ENCODE measurements at regions not wholly inside any gene's neighbourhood (a gene's known extent, or its start where the extent isn't known, plus 50 kb on each side); places are given as distances from the start of the nearest gene placed in this dataset.
A peak's percentile ranks its signal among the peaks of the same experiment; 100 is the strongest.

DNA sequence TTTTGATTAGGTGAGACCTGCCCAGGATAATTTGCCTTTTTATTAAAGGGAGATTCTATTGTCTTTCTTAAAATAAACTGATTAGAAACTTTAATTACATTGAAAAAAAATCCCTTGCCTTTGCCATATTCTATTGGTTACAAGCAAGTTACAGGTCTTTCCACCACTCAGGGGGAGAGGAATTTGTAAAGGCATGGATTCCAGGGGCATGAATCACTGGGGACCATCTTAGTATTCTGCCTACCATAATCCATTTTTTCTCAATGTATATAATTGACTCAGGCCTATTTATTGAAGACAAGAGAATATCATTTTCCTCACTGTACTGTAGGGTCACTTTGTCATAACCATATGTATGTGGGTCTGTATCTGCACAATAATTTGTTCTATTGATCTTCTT, 124.3 kb upstream of the PDE4B start:
- peak; percentile 52 for DNase-seq
- Histone ChIP-seq H3K79me1 (ENCODE audit: low read length) (no peaks in the 10 kb centered on the region), H2BK120ac (ENCODE audit: low read depth, low read length) (no peak overlapping the region), H3K23ac (ENCODE audit: low read length) (no peak overlapping the region), H3K56ac (ENCODE audit: low read length) (no peak overlapping the region), H3K9ac (ENCODE audit: low read length) (no peak overlapping the region), H3K36me3 (ENCODE audit: control insufficient read depth, insufficient read depth, low read length) (no peaks in the 10 kb centered on the region), H3K4me1 (ENCODE audit: control insufficient read depth, low read depth, low read length) (no peaks in the 10 kb centered on the region), H2AK5ac (ENCODE audit: low read length) (no peak overlapping the region), H4K8ac (ENCODE audit: low read depth, low read length) (no peak overlapping the region), H3K4me2 (ENCODE audit: low read length) (no peak overlapping the region), H3K4ac (ENCODE audit: low read depth, low read length) (no peak overlapping the region), H2BK15ac (replicated peaks; ENCODE audit: low read depth) (no peak overlapping the region), H3K27ac (ENCODE audit: low read depth, low read length) (no peak overlapping the region), H4K5ac (ENCODE audit: low read length) (no peak overlapping the region), H2BK5ac (ENCODE audit: low read length) (no peak overlapping the region), H3K4me3 (ENCODE audit: low read length) (no peak overlapping the region), H3K18ac (ENCODE audit: low read length) (no peak overlapping the region), H3K79me2 (ENCODE audit: control insufficient read depth, insufficient read depth, low read length) (no peaks in the 10 kb centered on the region), H3K27me3 (ENCODE audit: insufficient read depth, low read length, poor library complexity) (no peaks in the 10 kb centered on the region)

DNA sequence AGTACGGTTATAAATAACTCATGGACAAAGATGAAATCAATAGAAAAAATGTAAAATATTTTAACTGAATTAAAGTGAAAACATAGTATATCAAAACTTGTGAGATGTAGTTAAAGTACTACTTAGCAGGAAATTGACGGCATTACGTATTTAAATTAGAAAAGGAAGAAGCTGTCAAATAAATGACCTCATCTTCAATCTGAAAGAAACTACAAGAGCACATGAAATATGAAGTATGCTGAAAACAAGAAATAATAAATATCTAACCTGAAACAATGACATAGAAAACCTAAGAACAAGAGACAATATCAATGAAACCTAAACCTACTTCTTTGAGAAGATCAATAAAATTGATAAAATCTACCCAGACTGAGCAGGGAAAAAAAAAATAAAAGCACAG, 122.2 kb upstream of the PDE4B start:
- H2AK5ac ChIP-seq (ENCODE audit: low read length) = no peak overlapping the region
- no peaks in the 10 kb centered on the region for H3K79me2 ChIP-seq (ENCODE audit: control insufficient read depth, insufficient read depth, low read length)
- H3K9ac ChIP-seq (ENCODE audit: low read length) = no peak overlapping the region
- H3K27me3 ChIP-seq (ENCODE audit: insufficient read depth, low read length, poor library complexity) = no peaks in the 10 kb centered on the region
- whole genome bisulfite sequencing (ENCODE audit: extremely low coverage, insufficient coverage, low lambda C conversion rate) = no CpG with 5 or more reads among the region's 3 CpGs
- H4K8ac ChIP-seq (ENCODE audit: low read depth, low read length) = no peak overlapping the region
- no peak overlapping the region for H4K5ac ChIP-seq (ENCODE audit: low read length)
- no peak overlapping the region for H3K4me2 ChIP-seq (ENCODE audit: low read length)
- no peak overlapping the region for H2BK15ac ChIP-seq (replicated peaks; ENCODE audit: low read depth)
- no peak overlapping the region for H3K56ac ChIP-seq (ENCODE audit: low read length)
- H2BK5ac ChIP-seq (ENCODE audit: low read length) = no peak overlapping the region
- no peak overlapping the region for H3K18ac ChIP-seq (ENCODE audit: low read length)
- H3K27ac ChIP-seq (ENCODE audit: low read depth, low read length) = no peak overlapping the region
- no peak overlapping the region for H2BK120ac ChIP-seq (ENCODE audit: low read depth, low read length)
- no peaks in the 10 kb centered on the region for H3K79me1 ChIP-seq (ENCODE audit: low read length)
- H3K4me1 ChIP-seq (ENCODE audit: control insufficient read depth, low read depth, low read length) = no peaks in the 10 kb centered on the region
- DNase-seq = no peak
- no peak overlapping the region for H3K4ac ChIP-seq (ENCODE audit: low read depth, low read length)
- no peak overlapping the region for H3K4me3 ChIP-seq (ENCODE audit: low read length)
- H3K23ac ChIP-seq (ENCODE audit: low read length) = no peak overlapping the region
- H3K36me3 ChIP-seq (ENCODE audit: control insufficient read depth, insufficient read depth, low read length) = no peaks in the 10 kb centered on the region

DNA sequence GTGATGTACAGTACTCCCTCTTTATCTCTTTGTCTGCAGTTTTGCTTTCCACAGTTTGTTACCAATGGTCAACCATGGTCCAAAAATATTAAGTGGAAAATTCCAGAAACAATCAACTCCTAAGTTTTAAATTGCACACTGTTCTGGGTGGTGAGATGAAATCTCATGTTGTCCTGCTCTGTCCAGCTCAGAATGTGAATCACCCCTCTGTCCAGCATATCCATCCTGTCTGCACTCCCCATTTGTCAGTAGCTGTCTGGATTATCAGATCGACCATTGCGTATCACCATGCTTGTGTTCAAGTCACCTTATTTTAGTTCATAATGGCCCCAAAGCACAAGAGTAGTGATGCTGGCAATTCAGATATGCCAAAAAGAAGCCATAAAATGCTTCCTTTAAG, 118.2 kb upstream of the PDE4B start:
- Histone ChIP-seq H3K4ac (ENCODE audit: low read depth, low read length) (no peak overlapping the region), H3K56ac (ENCODE audit: low read length) (no peak overlapping the region), H3K27ac (ENCODE audit: low read depth, low read length) (no peak overlapping the region), H2AK5ac (ENCODE audit: low read length) (no peak overlapping the region), H3K18ac (ENCODE audit: low read length) (no peak overlapping the region), H3K36me3 (ENCODE audit: control insufficient read depth, insufficient read depth, low read length) (no peaks in the 10 kb centered on the region), H3K4me2 (ENCODE audit: low read length) (no peak overlapping the region), H3K23ac (ENCODE audit: low read length) (no peak overlapping the region), H4K8ac (ENCODE audit: low read depth, low read length) (no peak overlapping the region), H2BK15ac (replicated peaks; ENCODE audit: low read depth) (no peak overlapping the region), H4K5ac (ENCODE audit: low read length) (no peak overlapping the region), H3K79me1 (ENCODE audit: low read length) (no peaks in the 10 kb centered on the region), H3K79me2 (ENCODE audit: control insufficient read depth, insufficient read depth, low read length) (no peaks in the 10 kb centered on the region), H3K4me1 (ENCODE audit: control insufficient read depth, low read depth, low read length) (no peaks in the 10 kb centered on the region), H3K4me3 (ENCODE audit: low read length) (no peak overlapping the region), H3K27me3 (ENCODE audit: insufficient read depth, low read length, poor library complexity) (no peaks in the 10 kb centered on the region), H3K9ac (ENCODE audit: low read length) (no peak overlapping the region), H2BK5ac (ENCODE audit: low read length) (no peak overlapping the region), H2BK120ac (ENCODE audit: low read depth, low read length) (no peak overlapping the region)
- WGBS (ENCODE audit: extremely low coverage, insufficient coverage, low lambda C conversion rate) = no CpG with 5 or more reads among the region's 2 CpGs
- no peak for DNase-seq

DNA sequence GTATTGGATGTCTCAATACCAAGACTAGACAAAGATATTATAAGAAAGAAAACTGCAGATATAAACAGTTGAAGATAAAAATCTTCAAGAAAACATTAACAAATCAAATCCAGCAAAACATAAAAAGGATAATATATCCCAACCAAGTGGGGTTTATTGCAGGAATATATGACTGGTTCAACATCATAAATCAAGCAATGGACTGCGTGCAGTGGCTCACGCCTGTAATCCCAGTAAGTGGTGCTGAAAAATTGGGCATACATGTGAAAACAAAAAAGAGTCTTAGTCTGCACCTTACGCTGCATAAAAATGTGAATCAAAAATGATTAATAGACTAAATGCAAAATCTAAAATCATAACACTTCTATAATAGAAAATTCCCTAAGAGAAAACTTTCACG, 112.9 kb upstream of the PDE4B start:
- Histone ChIP-seq H4K8ac (ENCODE audit: low read depth, low read length) (no peak overlapping the region), H3K23ac (ENCODE audit: low read length) (no peak overlapping the region), H3K36me3 (ENCODE audit: control insufficient read depth, insufficient read depth, low read length) (no peaks in the 10 kb centered on the region), H2AK5ac (ENCODE audit: low read length) (no peak overlapping the region), H3K4me1 (ENCODE audit: control insufficient read depth, low read depth, low read length) (no peaks in the 10 kb centered on the region), H3K27me3 (ENCODE audit: insufficient read depth, low read length, poor library complexity) (no peaks in the 10 kb centered on the region), H2BK5ac (ENCODE audit: low read length) (no peak overlapping the region), H3K79me1 (ENCODE audit: low read length) (no peaks in the 10 kb centered on the region), H3K4me2 (ENCODE audit: low read length) (no peak overlapping the region), H3K9ac (ENCODE audit: low read length) (no peak overlapping the region), H3K56ac (ENCODE audit: low read length) (no peak overlapping the region), H3K79me2 (ENCODE audit: control insufficient read depth, insufficient read depth, low read length) (no peaks in the 10 kb centered on the region), H3K4ac (ENCODE audit: low read depth, low read length) (no peak overlapping the region), H2BK15ac (replicated peaks; ENCODE audit: low read depth) (no peak overlapping the region), H3K27ac (ENCODE audit: low read depth, low read length) (no peak overlapping the region), H2BK120ac (ENCODE audit: low read depth, low read length) (no peak overlapping the region), H4K5ac (ENCODE audit: low read length) (no peak overlapping the region), H3K4me3 (ENCODE audit: low read length) (no peak overlapping the region), H3K18ac (ENCODE audit: low read length) (no peak overlapping the region)
- WGBS (ENCODE audit: extremely low coverage, insufficient coverage, low lambda C conversion rate) = no CpG with 5 or more reads among the region's 4 CpGs
- no peak for DNase-seq

DNA sequence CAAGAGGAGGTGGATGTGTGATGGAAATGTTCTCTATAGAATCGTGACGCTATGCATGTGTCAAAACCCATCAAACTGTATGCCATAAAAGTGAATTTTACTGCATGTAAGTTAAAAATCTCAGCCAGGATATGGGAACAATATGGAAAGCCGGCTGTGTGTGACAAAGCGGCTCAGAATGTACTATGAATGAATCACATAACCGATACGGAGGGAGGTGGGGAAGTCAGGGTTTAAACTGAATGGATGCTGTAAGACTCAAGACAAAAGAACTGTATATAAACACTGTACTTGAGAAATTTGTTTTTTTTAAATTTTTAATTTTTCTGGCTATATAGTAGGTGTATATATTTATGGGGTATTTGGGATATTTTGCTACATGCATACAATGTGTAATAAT, 111.6 kb upstream of the PDE4B start:
- Histone ChIP-seq H3K9ac (ENCODE audit: low read length) (no peak overlapping the region), H3K56ac (ENCODE audit: low read length) (no peak overlapping the region), H3K23ac (ENCODE audit: low read length) (no peak overlapping the region), H3K79me1 (ENCODE audit: low read length) (no peaks in the 10 kb centered on the region), H3K36me3 (ENCODE audit: control insufficient read depth, insufficient read depth, low read length) (no peaks in the 10 kb centered on the region), H3K27me3 (ENCODE audit: insufficient read depth, low read length, poor library complexity) (no peaks in the 10 kb centered on the region), H4K8ac (ENCODE audit: low read depth, low read length) (no peak overlapping the region), H4K5ac (ENCODE audit: low read length) (no peak overlapping the region), H3K18ac (ENCODE audit: low read length) (no peak overlapping the region), H3K27ac (ENCODE audit: low read depth, low read length) (no peak overlapping the region), H2AK5ac (ENCODE audit: low read length) (no peak overlapping the region), H2BK120ac (ENCODE audit: low read depth, low read length) (no peak overlapping the region), H3K4ac (ENCODE audit: low read depth, low read length) (no peak overlapping the region), H3K4me1 (ENCODE audit: control insufficient read depth, low read depth, low read length) (no peaks in the 10 kb centered on the region), H2BK5ac (ENCODE audit: low read length) (no peak overlapping the region), H2BK15ac (replicated peaks; ENCODE audit: low read depth) (no peak overlapping the region), H3K79me2 (ENCODE audit: control insufficient read depth, insufficient read depth, low read length) (no peaks in the 10 kb centered on the region), H3K4me3 (ENCODE audit: low read length) (no peak overlapping the region), H3K4me2 (ENCODE audit: low read length) (no peak overlapping the region)
- DNase-seq = no peak
- no CpG with 5 or more reads among the region's 6 CpGs for WGBS (ENCODE audit: extremely low coverage, insufficient coverage, low lambda C conversion rate)

DNA sequence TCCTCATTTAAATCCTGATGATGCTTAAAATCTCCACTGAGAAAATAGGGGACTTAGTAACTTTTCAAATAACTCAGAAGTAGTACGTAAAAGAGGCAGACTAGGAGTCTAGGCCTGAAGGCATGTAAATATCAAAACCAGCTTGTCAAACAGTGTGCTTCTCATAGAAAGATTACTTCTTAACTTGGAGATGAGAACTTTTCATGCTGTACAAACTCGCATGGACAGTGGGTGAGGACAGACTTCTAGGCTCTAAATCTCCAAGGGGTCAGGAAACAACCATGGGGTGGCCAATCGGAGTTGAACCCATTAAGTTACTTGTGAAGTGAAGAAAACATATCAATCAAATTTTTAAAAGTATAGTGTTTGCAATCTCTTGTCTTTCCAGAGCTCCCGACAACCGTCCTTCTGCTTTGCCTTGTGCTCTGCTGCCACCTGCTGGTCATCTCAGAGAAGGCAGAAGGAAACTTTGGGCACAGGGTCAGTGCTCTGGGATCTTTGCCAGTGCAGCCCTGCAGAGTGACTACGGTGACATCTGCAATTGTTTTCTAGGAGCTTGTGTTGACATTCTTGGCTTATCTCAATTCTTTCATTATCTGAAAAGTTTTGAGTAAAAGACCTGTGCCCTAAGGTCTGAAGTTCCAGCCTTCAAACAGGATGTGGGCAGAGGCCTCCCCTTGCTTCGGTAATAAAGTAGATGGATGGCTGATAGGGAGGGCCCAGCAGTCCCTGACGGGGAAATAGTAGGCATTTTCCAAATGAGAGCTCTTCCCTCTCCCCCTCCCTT, 105.1 kb upstream of the PDE4B start:
- Histone ChIP-seq H4K8ac (ENCODE audit: low read depth, low read length) (no peak overlapping the region), H3K27me3 (ENCODE audit: insufficient read depth, low read length, poor library complexity) (no peaks in the 10 kb centered on the region), H3K4me1 (ENCODE audit: control insufficient read depth, low read depth, low read length) (no peaks in the 10 kb centered on the region), H3K56ac (ENCODE audit: low read length) (no peak overlapping the region), H3K4ac (ENCODE audit: low read depth, low read length) (no peak overlapping the region), H3K79me2 (ENCODE audit: control insufficient read depth, insufficient read depth, low read length) (no peaks in the 10 kb centered on the region), H3K18ac (ENCODE audit: low read length) (no peak overlapping the region), H3K27ac (ENCODE audit: low read depth, low read length) (no peak overlapping the region), H2BK120ac (ENCODE audit: low read depth, low read length) (no peak overlapping the region), H2BK5ac (ENCODE audit: low read length) (no peak overlapping the region), H3K9ac (ENCODE audit: low read length) (no peak overlapping the region), H2BK15ac (replicated peaks; ENCODE audit: low read depth) (no peak overlapping the region), H3K36me3 (ENCODE audit: control insufficient read depth, insufficient read depth, low read length) (no peaks in the 10 kb centered on the region), H4K5ac (ENCODE audit: low read length) (no peak overlapping the region), H3K79me1 (ENCODE audit: low read length) (no peaks in the 10 kb centered on the region), H3K4me3 (ENCODE audit: low read length) (no peak overlapping the region), H3K4me2 (ENCODE audit: low read length) (no peak overlapping the region), H2AK5ac (ENCODE audit: low read length) (no peak overlapping the region), H3K23ac (ENCODE audit: low read length) (no peak overlapping the region)
- WGBS (ENCODE audit: extremely low coverage, insufficient coverage, low lambda C conversion rate) = no CpG with 5 or more reads among the region's 8 CpGs
- DNase-seq = peak; percentile 97
